Panc1 (cell line): ENCODE measurements at regions not wholly inside any gene's neighbourhood (a gene's known extent, or its start where the extent isn't known, plus 50 kb on each side); places are given as distances from the start of the nearest gene placed in this dataset.

ENCODE experiments used
- CTCF ChIP-seq: fragments of 450-650 bp; IDR thresholded peaks from 2 replicates; pipeline ENCODE4 v1.5.1; 2017; ENCODE audit warnings: mild to moderate bottlenecking
- POLR2AphosphoS5 ChIP-seq: IDR thresholded peaks from 2 replicates; pipeline ENCODE4 v1.6.1; 2012; ENCODE audit warnings: mild to moderate bottlenecking, low read depth, low read length, moderate library complexity
- REST ChIP-seq, 2 experiments: IDR thresholded peaks; 2 replicates each; pipeline ENCODE4 v1.6.1; 2011 to 2012; ENCODE audit warnings: low read depth in 2 of 2, control low read depth in 1 of 2, low read length in 1 of 2, mild to moderate bottlenecking in 1 of 2, moderate library complexity in 1 of 2; ENCODE audit not compliant: insufficient read depth in 1 of 2
- TCF7L2 ChIP-seq: IDR thresholded peaks from 2 replicates; pipeline ENCODE4 v1.6.1; 2011; ENCODE audit warnings: mild to moderate bottlenecking, low read depth, low read length, inconsistent platforms

- TF ChIP-seq CTCF (no peak), TCF7L2 (no peak), POLR2AphosphoS5 (no peak), REST (IDR thresholded peaks at IDR 0.05; ENCODE audit: insufficient read depth in 1 of 2, low read depth in 2 of 2, low read length in 1 of 2) (no peak)
Measured at GRCh38 chr20:17128206-17128605, 98.6 kb upstream of the PCSK2 start.
